MCF 10A (cell line): ENCODE measurements at regions not wholly inside any gene's neighbourhood (a gene's known extent, or its start where the extent isn't known, plus 50 kb on each side); places are given as distances from the start of the nearest gene placed in this dataset.

ENCODE experiments used
- BruUV-seq: library from RNA; stranded (reverse); fragments of 400-500 nt; replicated peaks from 2 replicates; lab custom pipeline; 2021; lab: Mats Ljungman, UMichigan
- CTCF ChIA-PET: fragments of 300-600 bp; sonication (Branson Sonifier 250); formaldehyde crosslinking; extraction: SDS; loops from one replicate; lab custom pipeline; 2021; ENCODE audit warnings: antibody characterized with exemption, inconsistent platforms; lab: Yijun Ruan, JAX
- POLR2A ChIA-PET: fragments of 300-600, 350-650 bp; sonication (Branson Sonifier 250); formaldehyde crosslinking; extraction: SDS; loops from one replicate; lab custom pipeline; 2020; ENCODE audit warnings: antibody characterized with exemption, inconsistent platforms; lab: Yijun Ruan, JAX
- DNase-seq: peaks from one replicate; pipeline ENCODE4 v3.0.0-alpha.2; 2018; ENCODE audit not compliant: unreplicated experiment
- H3K27ac Mint-ChIP-seq: one replicate; pipeline ENCODE4 v1.8.0; 2022; ENCODE audit warnings: mild to moderate bottlenecking, low read depth, mixed read lengths; ENCODE audit not compliant: unreplicated experiment
- H3K27me3 Mint-ChIP-seq: one replicate; pipeline ENCODE4 v1.8.0; 2022; ENCODE audit warnings: mixed read lengths; ENCODE audit not compliant: insufficient read depth, unreplicated experiment
- H3K36me3 Mint-ChIP-seq: one replicate; pipeline ENCODE4 v1.8.0; 2022; ENCODE audit warnings: mild to moderate bottlenecking, moderate library complexity, mixed read lengths; ENCODE audit not compliant: insufficient read depth, unreplicated experiment
- H3K4me1 Mint-ChIP-seq: one replicate; pipeline ENCODE4 v1.8.0; 2022; ENCODE audit warnings: mixed read lengths; ENCODE audit not compliant: insufficient read depth, unreplicated experiment
- H3K4me3 Mint-ChIP-seq: one replicate; pipeline ENCODE4 v1.8.0; 2022; ENCODE audit warnings: mild to moderate bottlenecking, moderate library complexity, mixed read lengths; ENCODE audit not compliant: unreplicated experiment
- H3K9me3 Mint-ChIP-seq: one replicate; pipeline ENCODE4 v1.8.0; 2022; ENCODE audit warnings: mixed read lengths; ENCODE audit not compliant: unreplicated experiment
- intact Hi-C: fragments of 100-400 bp; cut with micrococcal nuclease; formaldehyde crosslinking; loops from 2 replicates; pipeline ENCODE4 v1.14.1; 2022
- TF ChIP-seq, protein P1 (sequence below): fragments of 200-600 bp; IDR thresholded peaks from one replicate; pipeline ENCODE4 v1.8.0; 2022; ENCODE audit warnings: antibody characterized with exemption, mild to moderate bottlenecking; ENCODE audit not compliant: unreplicated experiment

DNA sequence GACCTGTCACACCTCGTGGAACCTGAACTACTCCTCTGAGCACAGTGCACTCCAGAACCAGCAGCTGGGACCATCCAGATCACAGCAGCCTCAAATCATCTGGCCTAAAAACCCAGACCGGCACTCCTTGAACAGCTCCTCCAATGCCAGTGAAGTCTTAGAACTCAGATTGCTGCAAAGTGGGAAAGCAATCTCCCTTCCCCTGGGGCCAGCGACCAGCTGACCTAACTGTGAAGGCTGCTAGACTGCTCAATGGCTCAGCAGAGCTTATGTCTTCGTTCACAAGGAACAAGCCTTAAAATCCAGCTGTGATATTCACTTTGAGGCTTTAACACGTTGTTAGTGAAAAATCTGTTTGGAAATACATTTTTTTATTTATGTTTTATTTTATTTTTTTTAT is 243.2 kb downstream of the ANKRD60 start:
- POLR2A ChIA-PET, result interaction anchor here (0.6 kb wide), 1 partner anchor 273 kb away, joined by 3 read pairs; no protein-coding TSS in a partner anchor

DNA sequence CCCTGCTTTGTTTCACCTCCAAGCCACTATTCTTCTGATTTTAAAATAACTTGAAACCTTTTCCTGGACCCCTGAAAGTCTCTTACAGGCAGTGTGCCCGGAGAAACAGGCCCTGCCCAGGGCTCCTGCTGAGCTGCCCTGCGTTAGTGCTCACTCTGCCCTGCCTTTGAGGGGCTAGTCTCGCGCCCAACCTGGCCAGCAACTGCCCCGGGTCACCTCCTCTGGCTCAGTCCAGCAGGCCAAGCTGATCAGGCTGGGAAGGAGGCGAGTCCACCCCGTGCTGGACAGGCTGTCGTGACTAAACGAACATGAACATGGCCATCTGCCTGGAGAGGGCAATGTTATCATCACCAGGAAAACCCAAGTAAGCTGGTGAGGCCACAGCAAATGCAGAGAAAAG is 245.4 kb downstream of the ANKRD60 start:
- BruUV-seq, result no TSS peak

More for the DNA sequence above, 243.2 kb downstream of the ANKRD60 start:
- Mint-ChIP-seq H3K27ac (no peak overlapping the region), H3K4me1 (peaks cover 3% of the 10 kb centered on the region), H3K4me3 (no peak overlapping the region), H3K36me3 (no peaks in the 10 kb centered on the region), H3K27me3 (peaks cover 23% of the 10 kb centered on the region), H3K9me3 (no peaks in the 10 kb centered on the region)
- intact Hi-C loops, result no loop called here
- no TSS peak for BruUV-seq
- CTCF ChIA-PET, result no interaction called here
- TF ChIP-seq, protein P1, sequence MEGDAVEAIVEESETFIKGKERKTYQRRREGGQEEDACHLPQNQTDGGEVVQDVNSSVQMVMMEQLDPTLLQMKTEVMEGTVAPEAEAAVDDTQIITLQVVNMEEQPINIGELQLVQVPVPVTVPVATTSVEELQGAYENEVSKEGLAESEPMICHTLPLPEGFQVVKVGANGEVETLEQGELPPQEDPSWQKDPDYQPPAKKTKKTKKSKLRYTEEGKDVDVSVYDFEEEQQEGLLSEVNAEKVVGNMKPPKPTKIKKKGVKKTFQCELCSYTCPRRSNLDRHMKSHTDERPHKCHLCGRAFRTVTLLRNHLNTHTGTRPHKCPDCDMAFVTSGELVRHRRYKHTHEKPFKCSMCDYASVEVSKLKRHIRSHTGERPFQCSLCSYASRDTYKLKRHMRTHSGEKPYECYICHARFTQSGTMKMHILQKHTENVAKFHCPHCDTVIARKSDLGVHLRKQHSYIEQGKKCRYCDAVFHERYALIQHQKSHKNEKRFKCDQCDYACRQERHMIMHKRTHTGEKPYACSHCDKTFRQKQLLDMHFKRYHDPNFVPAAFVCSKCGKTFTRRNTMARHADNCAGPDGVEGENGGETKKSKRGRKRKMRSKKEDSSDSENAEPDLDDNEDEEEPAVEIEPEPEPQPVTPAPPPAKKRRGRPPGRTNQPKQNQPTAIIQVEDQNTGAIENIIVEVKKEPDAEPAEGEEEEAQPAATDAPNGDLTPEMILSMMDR, result no peak
- DNase-seq, result no peak

DNA sequence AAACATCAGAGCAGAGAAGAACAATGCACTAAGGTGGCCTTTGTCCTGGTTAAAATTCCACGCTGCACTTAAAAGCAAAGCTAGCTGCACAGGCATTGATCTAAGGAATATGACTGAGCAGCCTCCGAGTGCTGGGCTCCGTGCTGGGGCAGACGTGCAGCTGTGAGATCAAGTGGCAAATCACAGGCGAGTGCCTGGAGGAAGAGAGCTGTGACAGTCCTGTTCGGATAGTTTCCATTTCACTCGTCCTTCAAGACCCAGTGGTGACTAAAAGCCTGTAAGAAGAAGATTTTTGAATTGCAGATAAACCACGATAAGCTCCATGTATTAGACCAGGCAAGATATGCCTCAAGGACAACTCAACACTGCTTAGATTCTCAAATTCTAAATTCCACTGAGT is 247.9 kb downstream of the ANKRD60 start:
- ChIA-PET POLR2A (interaction anchor here (1.2 kb wide), 1 partner anchor 10 kb away, joined by 5 read pairs; no protein-coding TSS in a partner anchor), CTCF (no interaction called here)
- H3K27ac Mint-ChIP-seq, result no peak overlapping the region
- TF ChIP-seq, protein P1, result no peak
- no peaks in the 10 kb centered on the region for H3K9me3 Mint-ChIP-seq
- H3K4me3 Mint-ChIP-seq, result no peak overlapping the region
- no peaks in the 10 kb centered on the region for H3K4me1 Mint-ChIP-seq
- peaks cover 25% of the 10 kb centered on the region for H3K27me3 Mint-ChIP-seq
- intact Hi-C loops, result no loop called here
- DNase-seq, result no peak
- BruUV-seq, result no TSS peak
- H3K36me3 Mint-ChIP-seq, result no peaks in the 10 kb centered on the region

More for the DNA sequence above, 245.4 kb downstream of the ANKRD60 start:
- Mint-ChIP-seq H3K9me3 (no peaks in the 10 kb centered on the region), H3K4me3 (no peak overlapping the region), H3K27ac (no peak overlapping the region), H3K4me1 (no peaks in the 10 kb centered on the region), H3K36me3 (no peaks in the 10 kb centered on the region), H3K27me3 (peaks cover 25% of the 10 kb centered on the region)
- TF ChIP-seq, protein P1, result no peak
- ChIA-PET POLR2A (no interaction called here), CTCF (interaction anchor here (0.6 kb wide), 2 partner anchors 326 to 349 kb away, joined by 3 read pairs; no protein-coding TSS in a partner anchor)
- intact Hi-C loops, result no loop called here
- DNase-seq, result no peak

DNA sequence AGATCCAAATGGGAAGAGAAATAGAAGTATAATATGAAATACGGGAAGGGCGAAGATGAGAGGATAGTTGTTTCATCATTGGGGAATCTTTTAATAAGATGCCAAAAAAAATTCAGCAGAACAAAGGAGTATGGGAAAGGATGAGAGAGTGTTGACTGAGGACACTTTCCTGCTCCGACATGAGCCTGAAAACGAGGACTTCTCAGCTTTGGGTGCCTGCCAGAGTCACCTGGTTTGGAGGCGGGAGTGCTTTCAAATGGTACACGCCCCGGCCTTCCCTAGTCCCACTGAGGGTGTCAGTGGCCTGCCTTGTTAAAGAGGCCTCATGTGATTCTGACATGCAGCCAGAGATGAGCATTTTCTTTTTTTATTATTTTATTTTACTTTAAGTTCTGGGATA is 250.9 kb downstream of the ANKRD60 start:
- peaks cover 25% of the 10 kb centered on the region for H3K27me3 Mint-ChIP-seq
- TF ChIP-seq, protein P1, result no peak
- H3K4me3 Mint-ChIP-seq, result no peak overlapping the region
- DNase-seq, result no peak
- ChIA-PET CTCF (no interaction called here), POLR2A (no interaction called here)
- no TSS peak for BruUV-seq
- H3K9me3 Mint-ChIP-seq, result peaks cover 10% of the 10 kb centered on the region
- intact Hi-C loops, result no loop called here
- H3K36me3 Mint-ChIP-seq, result no peaks in the 10 kb centered on the region
- H3K27ac Mint-ChIP-seq, result no peak overlapping the region
- H3K4me1 Mint-ChIP-seq, result no peaks in the 10 kb centered on the region
